HCT116 (cell line): ENCODE measurements at regions not wholly inside any gene's neighbourhood (a gene's known extent, or its start where the extent isn't known, plus 50 kb on each side); places are given as distances from the start of the nearest gene placed in this dataset.

Experiments
- CEBPB ChIP-seq: IDR thresholded peaks from 2 replicates; pipeline ENCODE4 v1.6.1; 2012; ENCODE audit warnings: low read depth
- EZH2 ChIP-seq: fragments of 200-600 bp; sonication (generic); IDR thresholded peaks from 2 replicates; pipeline ENCODE4 v1.6.1; 2017; ENCODE audit warnings: antibody characterized with exemption, mixed run types
- EZH2phosphoT487 ChIP-seq: fragments of 200-600 bp; IDR thresholded peaks from 2 replicates; pipeline ENCODE4 v1.6.1; 2018; ENCODE audit warnings: antibody characterized with exemption, borderline replicate concordance
- JUND ChIP-seq: IDR thresholded peaks from 2 replicates; pipeline ENCODE4 v1.6.1; 2012
- POLR2A ChIP-seq: IDR thresholded peaks from 2 replicates; pipeline ENCODE4 v1.7.0; 2011; ENCODE audit warnings: borderline replicate concordance; ENCODE audit not compliant: insufficient read depth, insufficient read length; ENCODE audit errors: extremely low read depth
- POLR2AphosphoS5 ChIP-seq: IDR thresholded peaks from 2 replicates; pipeline ENCODE4 v1.6.1; 2011; ENCODE audit warnings: mild to moderate bottlenecking, low read depth, low read length, moderate library complexity
- RAD21 ChIP-seq: IDR thresholded peaks from 2 replicates; pipeline ENCODE4 v1.6.1; 2012; ENCODE audit warnings: low read depth, mild to moderate bottlenecking
- TCF7L2 ChIP-seq: IDR thresholded peaks from 2 replicates; pipeline ENCODE4 v1.7.0; 2011; ENCODE audit warnings: borderline replicate concordance, inconsistent platforms; ENCODE audit not compliant: insufficient read depth, insufficient read length; ENCODE audit errors: extremely low read depth
- YY1 ChIP-seq: IDR thresholded peaks from 2 replicates; pipeline ENCODE4 v1.6.1; 2011; ENCODE audit warnings: low read length, low read depth, moderate library complexity, mild to moderate bottlenecking; ENCODE audit not compliant: insufficient replicate concordance; ENCODE audit errors: extremely low read depth
- ZNF274 ChIP-seq: fragments of 200-500 bp; sonication (Bioruptor generic); IDR thresholded peaks from 2 replicates; pipeline ENCODE4 v1.6.1; 2014; ENCODE audit warnings: mild to moderate bottlenecking, low read depth, low read length, inconsistent platforms
- TF ChIP-seq, protein P1 (sequence below), 3 experiments: fragments of 200-600 bp in 1 of 3; sonication (generic) in 1 of 3; IDR thresholded peaks in 2 of 3; conservative IDR thresholded peaks in 1 of 3; 2 replicates each; pipeline ENCODE4 v1.5.1; 2012 to 2017; ENCODE audit warnings: low read depth in 2 of 3, low read length in 2 of 3, antibody characterized with exemption in 1 of 3, borderline replicate concordance in 1 of 3, control low read depth in 1 of 3, mild to moderate bottlenecking in 1 of 3, mixed read lengths in 1 of 3, mixed run types in 1 of 3, moderate library complexity in 1 of 3; ENCODE audit not compliant: insufficient read depth in 1 of 3
- TF ChIP-seq, protein P2 (sequence below): IDR thresholded peaks from 2 replicates; pipeline ENCODE4 v1.6.1; 2012
- TF ChIP-seq, protein P3 (sequence below): IDR thresholded peaks from 2 replicates; pipeline ENCODE4 v1.6.1; 2012

DNA sequence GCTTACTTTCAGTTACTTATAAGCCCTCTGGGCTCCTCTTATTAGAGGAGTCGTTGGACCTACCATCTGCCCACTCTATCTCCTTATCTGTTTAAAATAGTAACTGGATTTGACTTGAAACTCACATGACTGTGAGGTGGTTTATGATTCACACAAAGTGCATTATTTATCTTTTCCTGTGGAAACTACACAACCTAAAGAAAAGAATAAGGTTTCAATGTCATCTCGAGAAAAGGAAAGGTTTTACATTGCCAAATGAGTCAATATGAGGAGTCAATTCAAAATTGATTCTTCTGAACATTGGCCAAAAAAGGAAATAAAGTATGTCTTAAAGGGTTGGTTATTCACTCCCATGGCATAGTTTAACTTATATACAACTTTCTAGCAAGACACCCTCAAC lies 225.0 kb upstream of the G2E3 start:
- TF ChIP-seq, protein P1, sequence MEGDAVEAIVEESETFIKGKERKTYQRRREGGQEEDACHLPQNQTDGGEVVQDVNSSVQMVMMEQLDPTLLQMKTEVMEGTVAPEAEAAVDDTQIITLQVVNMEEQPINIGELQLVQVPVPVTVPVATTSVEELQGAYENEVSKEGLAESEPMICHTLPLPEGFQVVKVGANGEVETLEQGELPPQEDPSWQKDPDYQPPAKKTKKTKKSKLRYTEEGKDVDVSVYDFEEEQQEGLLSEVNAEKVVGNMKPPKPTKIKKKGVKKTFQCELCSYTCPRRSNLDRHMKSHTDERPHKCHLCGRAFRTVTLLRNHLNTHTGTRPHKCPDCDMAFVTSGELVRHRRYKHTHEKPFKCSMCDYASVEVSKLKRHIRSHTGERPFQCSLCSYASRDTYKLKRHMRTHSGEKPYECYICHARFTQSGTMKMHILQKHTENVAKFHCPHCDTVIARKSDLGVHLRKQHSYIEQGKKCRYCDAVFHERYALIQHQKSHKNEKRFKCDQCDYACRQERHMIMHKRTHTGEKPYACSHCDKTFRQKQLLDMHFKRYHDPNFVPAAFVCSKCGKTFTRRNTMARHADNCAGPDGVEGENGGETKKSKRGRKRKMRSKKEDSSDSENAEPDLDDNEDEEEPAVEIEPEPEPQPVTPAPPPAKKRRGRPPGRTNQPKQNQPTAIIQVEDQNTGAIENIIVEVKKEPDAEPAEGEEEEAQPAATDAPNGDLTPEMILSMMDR (IDR thresholded peaks at IDR 0.05 in 2 of 3, conservative IDR thresholded peaks at IDR 0.05 in 1 of 3; ENCODE audit: borderline replicate concordance in 1 of 3, insufficient read depth in 1 of 3, low read depth in 2 of 3, low read length in 2 of 3), result no peak
- TF ChIP-seq YY1 (no peak), CEBPB (no peak), POLR2AphosphoS5 (no peak), POLR2A (no peak), ZNF274 (no peak), EZH2phosphoT487 (no peak), RAD21 (no peak), TCF7L2 (no peak), EZH2 (no peak), JUND (no peak)
- TF ChIP-seq, protein P2, sequence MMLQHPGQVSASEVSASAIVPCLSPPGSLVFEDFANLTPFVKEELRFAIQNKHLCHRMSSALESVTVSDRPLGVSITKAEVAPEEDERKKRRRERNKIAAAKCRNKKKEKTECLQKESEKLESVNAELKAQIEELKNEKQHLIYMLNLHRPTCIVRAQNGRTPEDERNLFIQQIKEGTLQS, result no peak
- TF ChIP-seq, protein P3, sequence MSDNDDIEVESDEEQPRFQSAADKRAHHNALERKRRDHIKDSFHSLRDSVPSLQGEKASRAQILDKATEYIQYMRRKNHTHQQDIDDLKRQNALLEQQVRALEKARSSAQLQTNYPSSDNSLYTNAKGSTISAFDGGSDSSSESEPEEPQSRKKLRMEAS, result no peak
